Caki2 (cell line): ENCODE measurements at regions not wholly inside any gene's neighbourhood (a gene's known extent, or its start where the extent isn't known, plus 50 kb on each side); places are given as distances from the start of the nearest gene placed in this dataset.

Source experiments
- DNase-seq: peaks from one replicate; pipeline ENCODE4 v3.0.0-alpha.2; 2015; ENCODE audit warnings: low read depth
- in situ Hi-C: cut with HindIII; loops from 2 replicates; pipeline ENCODE4 v1.10.0; 2016; ENCODE audit warnings: low sequenced_read_pairs, low pct_unique_long_range_greater_than_20kb, mixed read lengths

DNA sequence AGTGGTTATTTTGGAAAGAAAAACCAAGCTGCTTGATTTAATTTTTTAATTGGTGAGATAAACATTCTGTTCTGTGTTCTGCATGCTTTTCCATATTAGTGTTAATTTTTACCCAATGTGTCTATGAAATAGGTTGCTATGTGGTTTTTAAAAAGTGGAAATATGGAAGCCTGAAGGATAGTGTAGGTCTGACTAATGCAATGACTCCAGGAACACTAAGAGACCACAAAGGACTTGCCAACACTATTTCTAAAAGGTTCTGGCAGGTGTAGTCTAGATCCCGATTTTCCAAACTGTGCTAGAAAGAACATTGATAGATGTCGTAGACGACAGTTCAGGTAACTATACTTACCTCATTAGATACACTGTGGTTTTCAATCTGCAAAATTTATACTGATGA lies 877.4 kb upstream of the GOT2 start:
- no peak for DNase-seq
- in situ Hi-C loops: no loop called here

GRCh38 chr16:59605706-59606105 lies 871.6 kb upstream of the GOT2 start:
- DNase-seq: no peak
- in situ Hi-C loops: no loop called here

GRCh38 chr16:59604354-59604753 lies 870.2 kb upstream of the GOT2 start:
- DNase-seq: no peak
- in situ Hi-C loops: no loop called here

- no peak for DNase-seq
- in situ Hi-C loops: no loop called here
Measured at GRCh38 chr16:59601452-59601851, 867.3 kb upstream of the GOT2 start.

- no peak for DNase-seq
- in situ Hi-C loops: no loop called here
Measured at GRCh38 chr16:59597269-59597668, 863.2 kb upstream of the GOT2 start.

DNA sequence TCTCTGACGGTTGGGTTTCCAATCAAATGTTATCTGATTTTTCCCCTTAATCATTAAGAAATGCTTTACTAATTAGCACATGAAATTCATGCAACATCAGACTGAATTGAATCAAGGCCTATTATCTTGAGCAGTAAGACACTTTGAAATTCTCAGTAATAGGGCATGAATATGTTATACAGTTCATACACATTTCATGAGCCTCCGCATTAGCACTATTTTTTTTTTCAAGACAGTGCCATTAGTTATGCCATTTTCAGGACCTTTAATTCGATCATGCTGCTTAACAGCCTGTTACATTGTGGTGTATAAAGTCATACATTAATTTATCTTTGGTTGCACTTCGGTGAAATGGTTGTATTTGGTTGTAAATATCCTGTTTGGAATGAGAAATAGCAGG lies 862.6 kb upstream of the GOT2 start:
- in situ Hi-C loops: no loop called here
- no peak for DNase-seq

GRCh38 chr16:59593194-59593661 lies 859.1 kb upstream of the GOT2 start:
- in situ Hi-C loops: no loop called here
- DNase-seq: no peak

GRCh38 chr16:59591480-59591879 lies 857.4 kb upstream of the GOT2 start:
- in situ Hi-C loops: no loop called here
- DNase-seq: no peak

- in situ Hi-C loops: no loop called here
- DNase-seq: no peak
Measured at GRCh38 chr16:59590845-59591244, 856.7 kb upstream of the GOT2 start.

GRCh38 chr16:59586331-59586730 lies 852.2 kb upstream of the GOT2 start:
- DNase-seq: no peak
- in situ Hi-C loops: no loop called here

DNA sequence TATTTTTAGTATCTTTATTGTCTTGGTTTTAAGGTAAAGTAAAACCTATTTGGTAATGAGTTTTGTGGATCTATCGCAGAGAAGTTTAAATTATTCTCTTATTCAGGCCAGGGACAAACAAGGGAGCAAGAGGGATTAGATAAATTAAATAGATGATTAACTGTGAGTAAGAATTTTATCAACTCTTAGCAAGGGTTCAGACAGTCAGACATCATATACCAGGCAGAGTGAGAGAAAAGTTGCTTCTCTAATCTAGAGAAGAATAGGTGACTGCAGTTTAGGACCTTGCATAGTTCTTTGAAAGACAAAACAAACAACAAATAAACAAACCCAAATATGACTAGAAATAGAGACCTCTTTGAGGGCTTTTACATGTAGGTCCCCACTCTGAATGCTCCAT lies 840.2 kb upstream of the GOT2 start:
- no peak for DNase-seq
- in situ Hi-C loops: no loop called here

GRCh38 chr16:59573528-59574271 lies 839.6 kb upstream of the GOT2 start:
- DNase-seq: no peak
- in situ Hi-C loops: no loop called here

DNA sequence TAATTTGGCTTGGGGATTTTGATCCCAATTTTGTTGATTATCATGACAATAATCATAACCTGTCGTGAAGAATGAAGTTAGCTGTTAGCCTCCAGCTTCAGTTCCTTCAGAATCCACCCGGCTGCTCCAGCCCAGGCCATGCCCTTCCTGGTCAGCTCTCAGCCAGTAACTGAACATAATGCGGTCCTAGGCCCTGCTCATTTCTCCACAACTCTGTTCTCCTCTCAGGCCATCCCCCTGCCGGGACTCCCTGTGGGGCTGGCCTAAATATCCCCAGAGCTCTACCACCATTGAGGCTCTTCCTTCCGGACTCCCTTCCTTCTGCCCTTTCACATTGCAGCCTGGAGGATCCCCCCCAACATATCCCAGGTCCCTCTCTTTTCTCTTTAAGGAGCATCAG lies 833.4 kb upstream of the GOT2 start:
- in situ Hi-C loops: no loop called here
- no peak for DNase-seq

DNA sequence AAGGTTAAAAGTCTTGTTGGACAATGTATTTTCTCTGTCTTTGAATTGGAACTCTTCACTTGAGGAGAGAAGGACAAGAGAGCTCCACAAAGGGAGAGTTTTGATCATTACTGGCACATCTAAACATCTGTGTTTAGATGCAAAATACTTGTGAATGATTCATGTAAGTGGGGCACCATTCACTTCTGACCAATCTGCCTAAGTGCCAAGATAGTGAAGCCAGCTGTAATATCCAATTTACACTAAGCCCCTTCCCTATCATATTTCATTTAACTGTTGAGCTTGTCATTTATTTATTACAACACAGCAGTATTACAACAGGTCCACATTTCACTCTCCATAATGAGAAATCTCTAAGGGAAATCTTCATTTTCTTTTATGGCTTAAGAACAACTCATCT lies 832.3 kb upstream of the GOT2 start:
- DNase-seq: no peak
- in situ Hi-C loops: no loop called here

DNA sequence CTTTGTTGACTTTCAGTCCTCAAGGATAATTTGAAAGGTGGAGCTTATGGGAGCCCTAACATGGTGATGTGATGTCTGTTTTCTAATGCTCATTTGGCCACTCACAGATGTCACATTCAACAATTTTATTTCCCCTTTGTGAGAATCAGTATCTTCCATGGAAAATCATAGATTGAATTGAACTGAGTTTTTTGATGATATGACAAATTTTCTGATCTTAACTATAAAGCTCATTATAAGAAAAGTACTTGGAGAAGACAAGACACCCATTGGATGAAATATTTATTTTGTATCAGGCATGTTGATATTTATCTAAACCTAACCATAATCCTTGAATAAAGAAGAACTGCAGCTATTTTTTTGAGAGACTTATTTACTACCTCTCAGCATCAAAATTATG lies 824.6 kb upstream of the GOT2 start:
- in situ Hi-C loops: no loop called here
- no peak for DNase-seq

DNA sequence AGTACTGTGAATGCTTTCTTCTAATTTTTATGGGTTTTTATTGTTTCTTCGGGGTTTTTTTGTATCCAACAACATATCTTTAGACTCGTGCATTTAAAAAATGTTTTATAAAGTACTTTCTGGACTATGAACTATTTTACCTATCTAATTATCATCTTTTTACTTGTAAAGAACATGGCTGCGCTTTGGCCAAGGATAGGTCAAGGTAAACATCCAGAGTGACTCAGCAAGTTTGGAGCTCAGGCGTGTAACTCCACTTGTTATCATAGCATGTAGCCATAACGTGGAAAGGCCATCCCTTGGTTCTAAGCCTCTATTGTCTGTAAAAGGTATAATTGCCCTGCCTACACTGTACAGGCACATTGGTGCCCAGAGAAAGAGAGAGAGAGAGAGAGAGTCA lies 818.0 kb upstream of the GOT2 start:
- DNase-seq: no peak
- in situ Hi-C loops: no loop called here

DNA sequence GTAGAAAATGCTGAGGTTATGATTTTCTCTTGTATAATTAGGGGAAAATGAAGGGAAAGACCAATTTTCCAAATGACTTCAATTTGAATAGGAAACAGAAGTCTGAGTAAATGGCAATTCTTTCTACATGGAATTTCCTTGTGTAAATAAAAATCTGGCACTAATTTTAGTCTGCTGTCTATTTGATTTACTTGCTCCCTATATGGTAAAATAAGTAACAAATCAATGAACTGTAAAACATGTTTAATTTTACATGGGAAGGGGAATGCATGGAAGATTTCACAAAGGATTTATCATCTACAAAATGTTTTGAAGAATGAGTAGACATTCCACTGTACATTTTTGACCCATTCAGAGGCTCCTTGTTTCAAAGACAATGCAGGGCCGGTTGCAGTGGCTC lies 811.6 kb upstream of the GOT2 start:
- DNase-seq: no peak
- in situ Hi-C loops: no loop called here

DNA sequence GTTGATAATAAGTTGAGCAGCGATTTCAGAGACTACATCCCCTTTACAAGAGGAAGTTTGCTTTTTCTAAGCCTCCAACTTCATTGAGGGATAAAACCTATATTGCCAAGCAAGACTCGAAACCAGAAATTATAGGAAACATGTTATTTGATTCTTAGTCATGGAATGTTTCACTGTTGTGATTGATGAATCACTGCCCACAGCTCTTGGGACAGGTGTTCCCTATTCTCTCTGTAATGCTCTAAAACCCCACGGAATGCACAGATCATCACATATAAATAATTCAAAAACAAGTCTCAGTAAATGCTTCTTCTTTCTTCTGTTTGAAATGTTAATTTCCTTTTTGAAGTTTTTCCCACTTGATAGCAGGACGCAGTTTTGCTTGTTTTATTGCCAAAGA lies 809.5 kb upstream of the GOT2 start:
- in situ Hi-C loops: no loop called here
- no peak for DNase-seq

- DNase-seq: no peak
- in situ Hi-C loops: no loop called here
Measured at GRCh38 chr16:59540621-59541020, 806.5 kb upstream of the GOT2 start.

DNA sequence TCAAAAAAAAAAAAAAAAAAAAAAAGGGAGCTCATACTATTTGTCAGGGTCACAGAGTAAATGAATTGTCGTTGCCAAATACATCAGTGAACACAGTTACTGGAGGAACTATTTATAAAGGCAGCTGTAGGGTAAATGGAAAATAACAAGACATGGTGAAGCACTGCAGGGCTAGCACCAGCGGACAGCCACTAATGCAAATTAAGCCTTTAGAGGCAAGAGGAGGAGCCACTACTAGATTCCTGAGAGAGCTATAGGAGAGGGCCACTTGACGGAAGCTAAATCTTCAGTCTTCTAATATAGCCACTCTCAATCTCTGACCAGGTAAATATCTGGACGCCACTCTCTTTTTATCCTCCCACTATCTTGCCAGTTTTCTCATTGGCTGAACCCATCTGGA lies 801.2 kb upstream of the GOT2 start:
- in situ Hi-C loops: no loop called here
- DNase-seq: no peak
